Fibroblast of pulmonary artery (primary cell): ENCODE measurements at regions not wholly inside any gene's neighbourhood (a gene's known extent, or its start where the extent isn't known, plus 50 kb on each side); places are given as distances from the start of the nearest gene placed in this dataset.
"Not testable (repeated sequence)": the region's sequence is repeated elsewhere in the genome, so short reads cannot be mapped to it uniquely, and the experiment has no call there.

Experiments used
- DNase-seq: peaks from one replicate; pipeline ENCODE4 v3.0.0-alpha.2; 2010; ENCODE audit warnings: low read depth
- H3K4me3 ChIP-seq: replicated peaks from 2 replicates; pipeline ENCODE4 v1.5.1; 2011; ENCODE audit warnings: low read depth, mild to moderate bottlenecking, control low read depth, low read length, moderate library complexity
- TF ChIP-seq, protein P1 (sequence below): IDR thresholded peaks from 2 replicates; pipeline ENCODE4 v1.5.1; 2011; ENCODE audit warnings: mild to moderate bottlenecking, control low read depth, low read length, inconsistent platforms; ENCODE audit errors: missing control alignments

DNA sequence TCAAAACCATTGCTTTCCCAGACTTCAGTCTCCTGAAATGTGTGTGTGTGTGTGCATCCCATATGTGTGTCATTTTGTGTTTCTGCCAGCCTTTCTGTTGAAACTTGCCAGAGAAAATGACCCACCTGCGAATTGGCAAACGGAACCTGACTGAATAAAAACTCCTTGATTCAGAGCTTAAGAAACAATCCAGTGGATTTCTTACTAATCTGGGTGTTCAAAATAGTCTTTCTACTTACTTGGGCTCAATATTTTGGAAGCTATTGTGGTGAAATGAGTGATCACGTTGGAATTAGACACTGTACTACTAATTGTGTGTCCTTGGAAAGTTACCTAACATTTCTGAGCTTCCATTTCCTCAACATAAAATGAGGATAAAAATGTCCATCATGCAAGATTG is 138.9 kb upstream of the ERG start:
- H3K4me3 ChIP-seq: no peak overlapping the region
- no peak for DNase-seq
- TF ChIP-seq, protein P1, sequence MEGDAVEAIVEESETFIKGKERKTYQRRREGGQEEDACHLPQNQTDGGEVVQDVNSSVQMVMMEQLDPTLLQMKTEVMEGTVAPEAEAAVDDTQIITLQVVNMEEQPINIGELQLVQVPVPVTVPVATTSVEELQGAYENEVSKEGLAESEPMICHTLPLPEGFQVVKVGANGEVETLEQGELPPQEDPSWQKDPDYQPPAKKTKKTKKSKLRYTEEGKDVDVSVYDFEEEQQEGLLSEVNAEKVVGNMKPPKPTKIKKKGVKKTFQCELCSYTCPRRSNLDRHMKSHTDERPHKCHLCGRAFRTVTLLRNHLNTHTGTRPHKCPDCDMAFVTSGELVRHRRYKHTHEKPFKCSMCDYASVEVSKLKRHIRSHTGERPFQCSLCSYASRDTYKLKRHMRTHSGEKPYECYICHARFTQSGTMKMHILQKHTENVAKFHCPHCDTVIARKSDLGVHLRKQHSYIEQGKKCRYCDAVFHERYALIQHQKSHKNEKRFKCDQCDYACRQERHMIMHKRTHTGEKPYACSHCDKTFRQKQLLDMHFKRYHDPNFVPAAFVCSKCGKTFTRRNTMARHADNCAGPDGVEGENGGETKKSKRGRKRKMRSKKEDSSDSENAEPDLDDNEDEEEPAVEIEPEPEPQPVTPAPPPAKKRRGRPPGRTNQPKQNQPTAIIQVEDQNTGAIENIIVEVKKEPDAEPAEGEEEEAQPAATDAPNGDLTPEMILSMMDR: no peak

DNA sequence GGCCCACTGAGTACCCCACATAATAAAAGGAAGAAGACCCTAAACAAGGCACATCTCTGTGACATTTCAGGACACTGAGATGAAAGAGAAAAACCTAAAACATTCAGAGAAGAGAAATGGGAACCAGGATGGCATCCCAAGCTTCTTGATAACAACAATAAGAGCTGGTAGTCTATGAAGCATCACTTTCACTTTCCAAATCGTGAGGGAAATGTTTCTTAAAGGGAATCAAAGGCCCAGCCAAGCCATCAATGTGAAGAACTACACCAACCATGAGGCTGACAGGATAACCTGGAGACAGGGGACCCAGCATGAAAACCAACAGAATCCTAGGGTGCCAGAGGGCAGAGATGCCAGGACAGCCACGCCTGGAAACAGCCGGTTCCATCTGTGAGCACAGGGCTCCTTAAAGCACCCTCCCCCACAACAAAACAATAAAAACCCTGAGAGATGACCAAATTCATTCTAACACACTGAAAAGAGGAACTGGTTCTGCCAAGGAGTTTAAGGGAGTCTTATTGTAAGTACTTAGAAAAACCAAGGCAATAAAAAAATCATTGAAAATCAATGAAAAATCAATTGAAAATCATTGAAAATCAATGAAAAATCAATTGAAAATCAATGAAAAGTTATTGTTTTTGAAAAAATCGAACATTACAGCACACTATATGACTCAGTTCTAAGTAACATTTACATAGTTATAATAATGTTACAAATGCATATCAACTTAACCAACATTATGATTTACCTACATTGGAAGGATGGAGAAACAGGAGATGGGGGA is 141.5 kb upstream of the ERG start:
- TF ChIP-seq, protein P1: no peak
- no peak for DNase-seq
- no peak overlapping the region for H3K4me3 ChIP-seq

DNA sequence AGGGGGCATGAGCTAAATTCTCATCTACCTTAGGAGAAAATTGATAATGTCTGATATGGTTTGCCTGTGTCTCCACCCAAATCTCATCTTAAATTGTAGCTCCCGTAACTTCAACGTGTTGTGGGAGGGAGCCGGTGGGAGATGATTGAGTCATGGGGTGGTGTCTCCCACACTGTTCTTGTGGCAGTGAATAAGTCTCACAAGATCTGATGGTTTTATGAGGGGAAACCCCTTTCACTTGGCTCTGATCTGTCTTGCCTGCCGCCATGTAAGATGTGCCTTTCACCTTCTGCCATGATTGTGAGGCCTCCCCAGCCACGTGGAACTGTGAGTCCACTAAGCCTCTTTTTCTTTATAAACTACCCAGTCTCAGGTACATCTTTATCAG is 142.1 kb upstream of the ERG start:
- H3K4me3 ChIP-seq, DNase-seq: not testable (repeated sequence)

DNA sequence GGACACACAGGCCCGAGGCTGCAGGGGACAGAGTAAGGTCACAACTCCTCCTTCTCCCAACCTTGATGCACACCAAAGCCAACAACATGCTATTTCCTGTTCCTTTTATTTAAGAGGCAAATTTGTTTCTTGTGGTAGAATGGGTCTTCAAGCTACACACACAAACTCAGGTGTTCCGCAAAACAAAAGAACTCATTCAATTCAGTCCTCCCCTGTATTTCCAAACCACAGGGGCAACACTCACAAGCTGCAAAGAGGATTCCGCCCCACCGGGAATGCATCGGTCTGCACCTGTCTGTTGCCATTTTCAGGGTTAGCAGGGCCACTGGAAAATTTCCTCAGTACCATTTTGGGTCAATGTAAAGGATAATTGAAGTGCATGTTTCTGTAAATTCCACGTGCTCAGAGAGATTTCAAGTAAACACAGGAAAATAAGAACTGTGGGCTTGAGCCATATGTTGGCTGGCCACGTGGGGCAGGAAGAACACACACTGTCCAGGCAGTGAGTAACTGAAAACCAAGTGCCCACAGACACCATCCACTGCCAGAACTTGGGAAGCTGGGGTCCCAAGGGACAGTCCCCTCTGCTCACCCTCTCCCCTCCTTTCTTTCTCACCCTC is 145.2 kb upstream of the ERG start:
- no peak overlapping the region for H3K4me3 ChIP-seq
- DNase-seq: no peak
- TF ChIP-seq, protein P1: no peak

DNA sequence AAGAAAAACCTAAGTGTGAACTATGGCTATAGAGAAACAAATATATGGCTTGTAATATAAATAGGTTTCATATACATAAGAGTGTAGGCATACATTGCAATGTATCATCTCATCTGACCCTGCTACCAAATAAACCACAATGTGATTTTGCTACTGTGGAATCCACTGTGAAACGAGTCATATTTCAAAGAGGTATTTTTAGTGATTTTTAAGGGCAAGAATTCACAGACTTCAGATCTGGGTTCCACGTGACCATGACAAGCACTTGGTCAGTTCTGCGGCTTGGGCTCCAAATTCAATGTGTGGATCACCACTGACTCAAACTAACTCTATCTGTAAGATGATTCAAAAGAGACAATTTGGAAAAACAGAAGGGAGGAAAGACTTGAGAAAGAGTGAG is 147.0 kb upstream of the ERG start:
- TF ChIP-seq, protein P1: no peak
- peak; percentile 36 for DNase-seq
- no peak overlapping the region for H3K4me3 ChIP-seq

DNA sequence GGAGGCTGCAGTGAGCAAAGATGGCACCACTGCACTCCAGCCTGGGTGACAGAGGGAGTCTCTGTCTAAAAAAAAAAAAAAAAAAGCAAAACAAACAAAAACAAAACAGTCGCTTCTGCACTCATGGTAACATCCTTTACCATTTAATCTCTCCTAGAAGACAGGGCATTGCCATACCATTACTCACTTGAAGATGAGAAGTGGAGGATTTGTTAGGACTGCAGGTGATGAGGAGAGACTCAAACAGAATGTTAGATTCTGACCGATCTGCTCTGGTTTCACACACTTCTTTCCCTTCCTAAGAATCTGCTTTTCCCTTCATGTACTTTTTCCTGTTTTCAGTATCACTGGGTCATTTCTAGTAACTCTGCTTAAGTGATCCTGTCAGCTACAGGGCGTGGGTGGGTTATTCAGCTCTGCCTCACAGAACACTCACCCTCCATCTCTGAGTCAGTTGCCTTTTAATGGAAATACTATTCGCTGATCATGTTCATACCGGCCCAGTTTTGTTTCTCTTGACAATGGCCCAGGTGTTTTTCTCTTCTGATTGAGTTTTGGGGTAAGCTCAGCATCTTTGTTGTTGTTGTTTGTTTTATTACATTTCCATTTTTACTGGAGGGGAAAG is 148.0 kb upstream of the ERG start:
- TF ChIP-seq, protein P1: no peak

DNA sequence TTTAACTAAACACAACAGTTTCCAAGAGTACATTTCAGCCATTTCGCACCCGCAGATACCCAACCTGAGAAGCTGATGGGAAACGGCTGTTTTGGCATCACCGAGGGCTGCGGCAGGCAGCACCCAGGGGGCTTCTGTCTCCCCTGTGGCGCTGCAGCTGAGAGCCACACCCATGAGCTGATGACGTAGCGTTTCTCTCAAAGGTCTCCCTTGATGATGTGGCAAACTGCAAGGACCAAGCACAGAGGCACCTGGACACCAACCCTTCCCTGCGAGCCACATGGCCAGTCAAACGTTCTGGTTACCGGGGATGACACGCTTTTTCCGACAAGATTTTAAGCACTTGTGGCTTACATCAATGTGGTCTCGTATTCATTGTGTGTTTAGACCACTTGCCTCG is 150.8 kb upstream of the ERG start:
- no peak for DNase-seq
- H3K4me3 ChIP-seq: no peak overlapping the region
- TF ChIP-seq, protein P1: no peak

More for the DNA sequence above, 148.0 kb upstream of the ERG start:
- DNase-seq: no peak
- no peak overlapping the region for H3K4me3 ChIP-seq
